HG03575 (cell line): ENCODE measurements at regions not wholly inside any gene's neighbourhood (a gene's known extent, or its start where the extent isn't known, plus 50 kb on each side); places are given as distances from the start of the nearest gene placed in this dataset.
"Not testable (repeated sequence)": the region's sequence is repeated elsewhere in the genome, so short reads cannot be mapped to it uniquely, and the experiment has no call there.

Experiments
- ATAC-seq: cut with Tn5 transposase; IDR thresholded peaks from one replicate; pipeline ENCODE4 v1.9.1; 2021; ENCODE audit not compliant: unreplicated experiment, insufficient number of reproducible peaks, low FRiP score; ENCODE audit errors: extremely low read depth

GRCh38 chr12:74250891-74251290, 286.7 kb upstream of the ATXN7L3B start:
- ATAC-seq: no peak

- ATAC-seq: not testable (repeated sequence)
Observed at GRCh38 chr12:74253826-74254225, 283.8 kb upstream of the ATXN7L3B start.

DNA sequence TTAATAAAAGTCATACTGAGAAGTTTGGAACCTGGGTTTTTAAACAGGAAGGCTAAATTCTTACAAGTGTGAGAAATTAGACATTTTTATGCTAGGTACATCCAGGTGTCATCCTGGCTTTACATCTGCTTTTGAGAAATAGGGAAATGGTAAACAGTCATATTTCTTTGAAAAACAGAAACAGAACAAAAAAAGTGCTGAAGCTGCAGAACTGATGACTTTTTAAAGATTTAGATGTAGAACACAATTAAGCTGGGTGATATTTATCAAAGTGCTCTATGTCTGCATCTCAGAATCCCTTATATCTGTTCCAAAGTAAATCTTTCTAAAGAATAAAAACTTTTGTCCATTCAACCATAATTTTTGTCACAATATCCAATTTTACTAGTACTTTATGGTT, 282.9 kb upstream of the ATXN7L3B start:
- no peak for ATAC-seq

DNA sequence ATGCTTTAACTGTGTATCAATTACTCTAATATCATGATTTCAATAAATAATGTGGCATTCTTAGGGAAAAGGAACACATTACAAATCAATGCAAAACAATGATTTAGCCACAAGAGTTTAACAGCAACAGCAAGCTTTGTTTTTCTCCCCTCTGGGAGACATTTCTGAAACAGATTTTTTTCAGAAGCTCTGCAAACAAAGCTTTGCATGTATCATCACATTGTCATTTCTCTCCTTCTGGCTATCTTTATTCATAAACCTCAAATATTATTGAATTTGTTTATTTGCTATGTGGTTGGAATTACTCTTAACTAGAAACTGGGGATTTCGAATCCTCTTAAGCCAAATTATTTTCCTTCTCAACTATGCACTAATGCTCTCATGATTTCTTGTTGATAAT, 278.4 kb upstream of the ATXN7L3B start:
- ATAC-seq: no peak

- ATAC-seq: no peak
Observed at GRCh38 chr12:74264692-74265091, 272.9 kb upstream of the ATXN7L3B start.

DNA sequence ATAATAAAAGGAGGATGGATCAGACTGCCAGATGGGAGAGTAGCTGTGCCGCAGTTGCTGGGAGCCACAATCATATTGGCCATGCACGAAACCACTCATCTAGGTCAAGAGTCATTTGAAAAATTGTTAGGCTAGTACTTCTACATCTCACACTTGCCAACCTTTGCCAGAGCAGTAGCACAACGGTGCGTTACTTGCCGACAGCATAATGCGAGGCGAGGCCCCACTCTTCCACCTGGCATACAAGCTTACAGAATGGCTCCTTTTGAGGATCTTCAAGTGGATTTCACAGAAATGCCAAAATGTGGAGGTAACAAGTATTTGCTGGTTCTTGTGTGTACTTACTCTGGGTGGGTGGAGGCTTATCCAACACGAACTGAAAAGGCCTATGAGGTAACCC, 268.3 kb upstream of the ATXN7L3B start:
- not testable (repeated sequence) for ATAC-seq

DNA sequence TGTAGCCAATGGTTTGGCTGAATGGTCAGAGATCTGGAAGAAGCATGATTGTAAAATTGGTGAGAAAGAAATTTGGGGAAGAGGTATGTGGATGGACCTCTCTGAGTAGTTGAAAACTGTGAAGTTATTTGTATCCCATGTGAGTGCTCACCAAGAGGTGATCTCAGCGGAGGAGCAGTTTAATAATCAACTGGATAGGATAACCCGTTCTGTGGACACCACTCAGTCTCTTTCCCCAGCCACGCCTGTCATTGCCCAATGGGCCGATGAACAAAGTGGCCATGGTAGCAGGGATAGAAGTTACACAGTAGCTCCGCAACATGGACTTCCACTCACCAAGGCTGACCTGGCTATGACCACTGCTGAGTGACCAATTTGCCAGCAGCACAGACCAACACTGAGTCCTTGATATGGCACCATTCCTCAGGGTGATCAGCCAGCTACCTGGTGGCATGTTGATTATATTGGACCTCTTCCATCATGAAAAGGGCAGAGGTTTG, 257.4 kb upstream of the ATXN7L3B start:
- ATAC-seq: no peak

GRCh38 chr12:74281401-74282180, 256.0 kb upstream of the ATXN7L3B start:
- ATAC-seq: not testable (repeated sequence)

GRCh38 chr12:74283646-74284045, 254.0 kb upstream of the ATXN7L3B start:
- ATAC-seq: no peak

GRCh38 chr12:74285773-74286172, 251.9 kb upstream of the ATXN7L3B start:
- ATAC-seq: no peak

DNA sequence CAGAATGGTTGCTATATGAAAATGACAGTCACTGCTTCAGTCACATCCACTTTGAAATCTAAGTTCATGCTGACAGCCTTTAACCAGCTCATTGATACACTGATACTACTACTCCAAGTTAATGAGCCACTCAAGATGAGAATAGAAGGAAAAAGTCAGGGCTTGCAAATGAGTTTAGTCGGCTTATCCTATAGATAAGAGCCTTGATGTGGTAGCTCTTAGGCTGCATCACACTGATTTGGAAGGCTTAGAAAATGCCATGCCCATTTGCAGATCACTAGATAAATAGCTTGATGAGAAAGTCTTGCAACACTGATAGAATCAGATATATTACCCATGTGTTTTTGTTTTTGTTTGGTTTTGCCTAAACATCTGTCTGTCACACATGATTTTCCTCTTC, 251.4 kb upstream of the ATXN7L3B start:
- ATAC-seq: no peak

GRCh38 chr12:74292351-74293194, 245.1 kb upstream of the ATXN7L3B start:
- no peak for ATAC-seq

DNA sequence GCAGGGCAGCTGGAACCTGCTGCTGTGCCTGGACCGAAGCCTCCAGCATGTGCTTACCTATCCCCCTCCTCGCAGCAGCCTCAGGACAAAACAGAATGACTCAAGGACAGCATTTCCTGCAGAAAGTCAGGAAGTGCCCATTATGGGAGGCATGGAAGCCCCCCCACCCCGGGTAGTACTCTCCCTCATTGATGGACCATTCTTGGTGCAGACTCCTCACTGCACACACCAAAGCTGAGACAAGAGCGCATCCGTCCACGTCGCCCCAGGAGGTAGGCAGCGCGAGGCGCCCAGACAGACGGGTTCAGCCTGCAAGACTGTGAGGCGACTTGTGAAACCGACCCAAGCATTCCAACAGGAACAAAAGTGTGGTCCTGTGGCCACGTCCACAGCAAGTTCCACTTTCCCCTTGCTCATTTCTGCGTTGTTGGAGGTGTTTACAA, 243.9 kb upstream of the ATXN7L3B start:
- no peak for ATAC-seq

DNA sequence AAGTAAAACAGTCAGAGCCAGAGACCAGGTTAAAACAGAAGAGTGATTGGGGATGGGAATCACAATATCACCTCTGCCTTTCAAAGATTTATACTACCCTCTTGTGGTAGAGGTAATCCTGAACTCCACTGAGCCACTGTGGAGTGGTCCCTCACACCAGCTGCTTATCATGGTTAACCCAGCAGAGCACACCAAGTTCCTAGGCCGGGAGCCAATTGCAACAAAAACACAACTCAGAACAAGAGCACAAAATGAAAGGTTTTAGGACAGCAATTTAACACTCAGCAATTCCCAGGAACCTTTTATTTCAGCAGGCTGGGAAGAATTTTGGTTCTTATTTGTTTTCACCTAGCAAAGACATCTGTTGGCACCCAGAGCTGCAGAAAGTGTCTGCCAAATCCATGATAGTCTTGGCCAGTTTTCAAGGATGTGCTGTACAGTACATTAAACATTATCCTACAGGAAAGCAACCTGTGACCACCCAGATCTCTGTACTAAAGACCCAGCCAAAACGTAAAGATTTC, 220.5 kb upstream of the ATXN7L3B start:
- no peak for ATAC-seq

GRCh38 chr12:74317741-74318140, 219.9 kb upstream of the ATXN7L3B start:
- no peak for ATAC-seq

DNA sequence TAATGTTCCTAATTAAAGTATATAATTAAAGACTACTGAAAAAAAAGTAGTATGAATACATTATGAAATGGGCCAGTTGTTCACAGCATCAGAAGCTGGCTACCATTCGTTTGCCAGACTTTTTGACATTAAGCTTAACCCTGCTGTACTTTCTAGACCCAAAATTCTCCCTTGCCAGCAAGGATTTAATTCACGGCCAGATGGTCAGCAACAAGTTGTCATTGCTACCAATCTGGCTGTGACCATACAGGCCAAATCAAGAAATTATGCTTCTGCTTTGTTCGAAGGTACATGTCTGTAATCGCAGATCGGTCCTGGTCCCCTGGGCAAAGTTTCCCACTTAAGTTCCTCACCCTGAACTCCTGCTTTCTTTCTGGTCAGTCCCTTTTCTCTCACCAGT, 217.7 kb upstream of the ATXN7L3B start:
- no peak for ATAC-seq

DNA sequence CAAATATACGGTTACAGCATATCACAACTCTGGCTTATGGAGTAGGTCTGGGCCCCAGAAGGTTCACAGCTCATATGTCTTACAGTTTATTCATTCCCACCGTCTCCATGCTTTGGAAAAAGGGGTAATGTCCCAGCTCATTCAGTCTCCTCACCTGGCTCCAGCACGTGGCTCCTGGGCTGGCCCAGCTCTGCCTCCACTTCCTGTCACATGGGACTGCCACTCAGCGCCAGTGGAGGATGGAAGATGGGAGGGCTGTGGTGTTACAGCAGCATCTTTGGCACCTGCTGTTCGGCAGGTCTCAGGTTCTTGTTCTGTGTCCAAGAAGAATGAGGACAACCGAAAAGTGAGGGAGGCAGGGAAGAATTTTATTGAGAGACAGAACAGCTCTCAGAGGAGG, 216.3 kb upstream of the ATXN7L3B start:
- no peak for ATAC-seq

GRCh38 chr12:74322792-74323191, 214.8 kb upstream of the ATXN7L3B start:
- no peak for ATAC-seq

DNA sequence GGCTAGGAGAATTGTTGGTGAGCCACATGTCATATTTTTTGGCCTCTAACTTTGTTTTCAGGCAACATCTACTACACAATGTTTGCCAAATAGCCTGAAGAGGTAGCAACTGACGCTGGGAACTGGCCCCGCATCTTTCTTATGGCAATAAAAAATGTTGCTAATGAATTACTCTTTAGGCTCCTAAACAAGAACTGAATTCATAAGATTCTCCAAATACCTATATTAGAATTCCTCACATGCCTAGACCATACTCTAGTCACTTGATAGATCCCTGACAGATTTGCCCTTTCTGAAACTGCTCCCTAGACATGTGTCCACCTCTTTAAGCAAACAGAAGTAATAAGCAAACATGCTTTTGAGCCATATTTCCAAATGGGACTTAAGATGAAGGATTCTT, 209.0 kb upstream of the ATXN7L3B start:
- ATAC-seq: no peak

DNA sequence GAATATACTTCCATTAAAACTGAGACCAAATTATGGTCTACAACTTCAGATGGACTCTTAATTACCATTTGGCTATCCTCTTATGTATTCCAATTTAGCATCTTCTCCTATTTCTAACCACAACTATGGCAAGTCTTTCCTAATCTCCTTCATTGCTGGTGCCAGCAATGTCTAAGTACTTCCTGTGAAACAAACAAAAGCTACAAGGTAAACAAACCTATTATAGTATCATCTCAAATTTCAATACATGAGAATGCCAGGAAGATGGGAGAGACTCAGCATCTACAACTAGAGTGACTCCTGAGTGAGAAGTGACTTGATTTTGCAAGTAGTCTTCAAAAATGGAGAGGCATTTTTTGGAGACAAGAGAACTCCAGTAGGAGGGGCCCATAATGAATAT, 202.9 kb upstream of the ATXN7L3B start:
- no peak for ATAC-seq
